ENCODE measurements at regions not wholly inside any gene's neighbourhood (a gene's known extent, or its start where the extent isn't known, plus 50 kb on each side); places are given as distances from the start of the nearest gene placed in this dataset.

- TF ChIP-seq CTCF (IDR thresholded peaks at IDR 0.05) (no peak), POLR2A (IDR thresholded peaks at IDR 0.05) (no peak)
Measured at GRCh38 chr1:37400466-37401225, 73.7 kb upstream of the ZC3H12A start.
